CD14-positive monocyte (primary cell): ENCODE measurements at regions not wholly inside any gene's neighbourhood (a gene's known extent, or its start where the extent isn't known, plus 50 kb on each side); places are given as distances from the start of the nearest gene placed in this dataset.

ENCODE experiments used
- DNase-seq, 3 donors: peaks; one replicate each; pipeline ENCODE4 v3.0.0-alpha.2; 2011 to 2022
- H2AFZ ChIP-seq: 2 replicates; pipeline ENCODE4 v1.6.0; 2012; ENCODE audit warnings: mild to moderate bottlenecking, low read depth, low read length, inconsistent platforms; ENCODE audit not compliant: insufficient read depth, poor library complexity, severe bottlenecking
- H3K27ac ChIP-seq, 2 donors: 1 replicate in 1 of 2; 2 replicates in 1 of 2; pipeline ENCODE4 v1.5.1; 2012 to 2013; ENCODE audit warnings: low read length in 2 of 2, control low read depth in 1 of 2, inconsistent platforms in 1 of 2, low read depth in 1 of 2, mild to moderate bottlenecking in 1 of 2
- H3K27me3 ChIP-seq, 2 donors: one replicate each; pipeline versions ENCODE4 v1.6.0 to v1.6.1; 2011 to 2013; ENCODE audit warnings: low read length in 2 of 2; ENCODE audit not compliant: control insufficient read depth in 2 of 2, insufficient read depth in 2 of 2
- H3K36me3 ChIP-seq, 2 donors: replicated peaks in 1 of 2; 1 replicate in 1 of 2; 2 replicates in 1 of 2; pipeline versions ENCODE4 v1.5.1 to v1.6.1; 2012 to 2013; ENCODE audit warnings: low read length in 2 of 2, control low read depth in 1 of 2, inconsistent platforms in 1 of 2, mild to moderate bottlenecking in 1 of 2; ENCODE audit not compliant: insufficient read depth in 2 of 2, control insufficient read depth in 1 of 2
- H3K4me1 ChIP-seq, 2 donors: 1 replicate in 1 of 2; 2 replicates in 1 of 2; pipeline versions ENCODE4 v1.5.1 to v1.6.1; 2012 to 2013; ENCODE audit warnings: low read length in 2 of 2, control low read depth in 1 of 2, inconsistent platforms in 1 of 2, mild to moderate bottlenecking in 1 of 2, moderate library complexity in 1 of 2; ENCODE audit not compliant: insufficient read depth in 2 of 2, control insufficient read depth in 1 of 2
- H3K4me2 ChIP-seq: replicated peaks from 2 replicates; pipeline ENCODE3; 2012; ENCODE audit warnings: low read length, moderate library complexity, mild to moderate bottlenecking; ENCODE audit not compliant: poor library complexity, severe bottlenecking; ENCODE audit errors: extremely low read depth
- H3K4me3 ChIP-seq, 3 experiments: fragments of 200-600 bp in 1 of 3; sonication (generic) in 1 of 3; replicated peaks in 1 of 3; 1 replicate in 2 of 3; 2 replicates in 1 of 3; pipeline ENCODE4 v1.5.1; 2011 to 2013; ENCODE audit warnings: low read length in 3 of 3, mild to moderate bottlenecking in 3 of 3, control low read depth in 2 of 3, low read depth in 2 of 3, inconsistent platforms in 1 of 3, moderate library complexity in 1 of 3
- H3K79me2 ChIP-seq: 2 replicates; pipeline ENCODE4 v1.6.0; 2012; ENCODE audit warnings: mild to moderate bottlenecking, control low read depth, inconsistent platforms, low read length, moderate library complexity; ENCODE audit not compliant: insufficient read depth
- H3K9ac ChIP-seq: 2 replicates; pipeline ENCODE4 v1.6.0; 2017; ENCODE audit warnings: low read length, mild to moderate bottlenecking; ENCODE audit not compliant: insufficient read depth, poor library complexity, severe bottlenecking
- H3K9me3 ChIP-seq, 2 donors: replicated peaks in 1 of 2; 1 replicate in 1 of 2; 2 replicates in 1 of 2; pipeline versions ENCODE4 v1.5.1 to v1.6.1; 2012 to 2013; ENCODE audit warnings: low read length in 2 of 2, control low read depth in 1 of 2; ENCODE audit not compliant: control insufficient read depth in 1 of 2, insufficient read depth in 1 of 2
- H4K20me1 ChIP-seq: 2 replicates; pipeline ENCODE4 v1.6.0; 2012; ENCODE audit warnings: mild to moderate bottlenecking, low read length, control low read depth, moderate library complexity; ENCODE audit not compliant: insufficient read depth
- H3K27ac Mint-ChIP-seq, 7 donors: one replicate each; pipeline ENCODE4 v1.8.0; 2020; ENCODE audit warnings: mild to moderate bottlenecking in 7 of 7, mixed read lengths in 7 of 7, moderate library complexity in 6 of 7, inconsistent platforms in 2 of 7
- H3K27me3 Mint-ChIP-seq, 3 donors: one replicate each; pipeline ENCODE4 v1.8.0; 2021 to 2022; ENCODE audit warnings: low read depth in 3 of 3, mild to moderate bottlenecking in 3 of 3, mixed read lengths in 3 of 3, moderate library complexity in 3 of 3, inconsistent platforms in 1 of 3
- H3K36me3 Mint-ChIP-seq, 2 donors: one replicate each; pipeline ENCODE4 v1.8.0; 2020; ENCODE audit warnings: mixed read lengths in 2 of 2, inconsistent platforms in 1 of 2, mild to moderate bottlenecking in 1 of 2
- H3K4me1 Mint-ChIP-seq: one replicate; pipeline ENCODE4 v1.8.0; 2020; ENCODE audit warnings: mild to moderate bottlenecking, mixed read lengths
- H3K4me3 Mint-ChIP-seq, 2 donors: one replicate each; pipeline ENCODE4 v1.8.0; 2020; ENCODE audit warnings: mild to moderate bottlenecking in 2 of 2, mixed read lengths in 2 of 2, moderate library complexity in 1 of 2
- H3K9me3 Mint-ChIP-seq, 7 donors: one replicate each; pipeline ENCODE4 v1.8.0; 2020 to 2022; ENCODE audit warnings: mixed read lengths in 7 of 7, mild to moderate bottlenecking in 6 of 7, moderate library complexity in 6 of 7, inconsistent platforms in 2 of 7
- CTCF ChIP-seq: fragments of 200-600 bp; IDR thresholded peaks from one replicate; pipeline ENCODE4 v1.8.0; 2022; ENCODE audit warnings: antibody characterized with exemption, mild to moderate bottlenecking
- WGBS: methylation state at CpG from one replicate; pipeline ENCODE4 v1.1.5; 2013; ENCODE audit warnings: missing lambda C conversion rate; ENCODE audit not compliant: insufficient coverage; 5-methylcytosine and 5-hydroxymethylcytosine counted together
- intact Hi-C, 2 donors: fragments of 100-400 bp; cut with micrococcal nuclease; formaldehyde crosslinking; loops; one replicate each; pipeline versions ENCODE4 v1.15.0 to v1.15.1; 2023

GRCh38 chr18:1527805-1528204 is 623.1 kb downstream of the ADCYAP1 start:
- H3K36me3 Mint-ChIP-seq: no peaks in the 10 kb centered on the region
- Histone ChIP-seq H3K79me2 (no peaks in the 10 kb centered on the region), H3K9me3 (no peaks in the 10 kb centered on the region), H3K9ac (no peak overlapping the region), H3K36me3 (no peaks in the 10 kb centered on the region), H2AFZ (no peak overlapping the region), H4K20me1 (no peaks in the 10 kb centered on the region), H3K4me3 (no peak overlapping the region), H3K27me3 (no peaks in the 10 kb centered on the region), H3K4me1 (no peaks in the 10 kb centered on the region), H3K4me2 (no peak overlapping the region), H3K27ac (no peak overlapping the region)
- intact Hi-C loops: no loop called here
- no peak for TF ChIP-seq CTCF
- no peak overlapping the region for H3K4me3 Mint-ChIP-seq
- no peak for DNase-seq
- H3K27ac Mint-ChIP-seq: no peak overlapping the region
- H3K9me3 Mint-ChIP-seq: no peaks in the 10 kb centered on the region
- 80% methylated on average over 1 of the region's 3 CpGs for WGBS
- no peaks in the 10 kb centered on the region for H3K27me3 Mint-ChIP-seq
- no peaks in the 10 kb centered on the region for H3K4me1 Mint-ChIP-seq

GRCh38 chr18:1528447-1528846 is 623.8 kb downstream of the ADCYAP1 start:
- DNase-seq: no peak
- H3K4me2 ChIP-seq: no peak overlapping the region
- Mint-ChIP-seq H3K4me1 (no peaks in the 10 kb centered on the region), H3K36me3 (no peaks in the 10 kb centered on the region), H3K27ac (no peak overlapping the region), H3K9me3 (no peaks in the 10 kb centered on the region), H3K4me3 (no peak overlapping the region), H3K27me3 (no peaks in the 10 kb centered on the region)
- no peak overlapping the region for H3K4me3 ChIP-seq
- no peak overlapping the region for H3K9ac ChIP-seq
- no peak for TF ChIP-seq CTCF
- H3K4me1 ChIP-seq: no peaks in the 10 kb centered on the region
- H2AFZ ChIP-seq: no peak overlapping the region
- H3K9me3 ChIP-seq: no peaks in the 10 kb centered on the region
- H3K36me3 ChIP-seq: no peaks in the 10 kb centered on the region
- H3K27me3 ChIP-seq: no peaks in the 10 kb centered on the region
- H3K79me2 ChIP-seq: no peaks in the 10 kb centered on the region
- no peaks in the 10 kb centered on the region for H4K20me1 ChIP-seq
- no peak overlapping the region for H3K27ac ChIP-seq
- intact Hi-C loops: no loop called here
- no CpG with 5 or more reads among the region's 1 CpG for WGBS
